Activated CD8-positive, alpha-beta T cell treated with anti-CD3 and anti-CD28 coated beads for 36 hours (primary cell): ENCODE measurements at regions not wholly inside any gene's neighbourhood (a gene's known extent, or its start where the extent isn't known, plus 50 kb on each side); places are given as distances from the start of the nearest gene placed in this dataset.

ENCODE experiments used
- ATAC-seq: fragments of 200-7000 bp; cut with Tn5 transposase; one replicate; pipeline ENCODE4 v1.10.0; 2021; ENCODE audit warnings: mild to moderate bottlenecking, moderate library complexity
- CTCF ChIA-PET: fragments of 350-600 bp; sonication (Branson Sonifier 250); formaldehyde crosslinking; loops from one replicate; lab custom pipeline; 2021; ENCODE audit warnings: antibody characterized with exemption; lab: Charles Lee
- POLR2A ChIA-PET: fragments of 350-600 bp; sonication (Branson Sonifier 250); formaldehyde crosslinking; loops from one replicate; lab custom pipeline; 2021; ENCODE audit warnings: antibody characterized with exemption; lab: Charles Lee
- DNase-seq: peaks from one replicate; pipeline ENCODE4 v3.0.0-alpha.2; 2020
- H3K27ac Mint-ChIP-seq: one replicate; pipeline ENCODE4 v1.8.0; 2021; ENCODE audit warnings: mild to moderate bottlenecking, mixed read lengths
- H3K27me3 Mint-ChIP-seq: one replicate; pipeline ENCODE4 v1.8.0; 2021; ENCODE audit warnings: mixed read lengths
- H3K36me3 Mint-ChIP-seq: one replicate; pipeline ENCODE4 v1.8.0; 2021; ENCODE audit warnings: low read depth, mixed read lengths
- H3K4me1 Mint-ChIP-seq: one replicate; pipeline ENCODE4 v1.8.0; 2021; ENCODE audit warnings: low read depth, mixed read lengths
- H3K4me3 Mint-ChIP-seq: one replicate; pipeline ENCODE4 v1.8.0; 2021; ENCODE audit warnings: mild to moderate bottlenecking, moderate library complexity, mixed read lengths
- H3K9me3 Mint-ChIP-seq: one replicate; pipeline ENCODE4 v1.8.0; 2021; ENCODE audit warnings: mixed read lengths
- CTCF ChIP-seq: fragments of 200-600 bp; IDR thresholded peaks from one replicate; pipeline ENCODE4 v1.8.0; 2022; ENCODE audit warnings: antibody characterized with exemption, mild to moderate bottlenecking
- intact Hi-C: fragments of 100-400 bp; cut with micrococcal nuclease; formaldehyde crosslinking; loops from one replicate; pipeline ENCODE4 v1.10.0; 2022

- no peak for DNase-seq
Observed at GRCh38 chr11:134667175-134667500, 255.1 kb upstream of the B3GAT1 start.

GRCh38 chr11:134666273-134667174, 254.5 kb upstream of the B3GAT1 start:
- CTCF ChIA-PET: no interaction called here
- Mint-ChIP-seq H3K4me1 (no peaks in the 10 kb centered on the region), H3K4me3 (no peak overlapping the region), H3K27me3 (peaks cover 11% of the 10 kb centered on the region), H3K27ac (no peak overlapping the region), H3K9me3 (no peaks in the 10 kb centered on the region), H3K36me3 (no peaks in the 10 kb centered on the region)
- no peak for TF ChIP-seq CTCF
- ATAC-seq (no peak), DNase-seq (no peak)
- POLR2A ChIA-PET: no interaction called here
- intact Hi-C loops: no loop called here

More at GRCh38 chr11:134667175-134667500, 255.1 kb upstream of the B3GAT1 start:
- Mint-ChIP-seq H3K9me3 (no peaks in the 10 kb centered on the region), H3K4me3 (no peak overlapping the region), H3K36me3 (no peaks in the 10 kb centered on the region), H3K27me3 (peaks cover 13% of the 10 kb centered on the region), H3K27ac (no peak overlapping the region), H3K4me1 (no peaks in the 10 kb centered on the region)
- TF ChIP-seq CTCF: no peak
- CTCF ChIA-PET: no interaction called here
- intact Hi-C loops: no loop called here
- ATAC-seq: no peak
- POLR2A ChIA-PET: no interaction called here

- H3K4me1 Mint-ChIP-seq: no peaks in the 10 kb centered on the region
- ATAC-seq: no peak
- H3K27ac Mint-ChIP-seq: no peak overlapping the region
- CTCF ChIA-PET: no interaction called here
- H3K9me3 Mint-ChIP-seq: no peaks in the 10 kb centered on the region
- no peak for DNase-seq
- H3K36me3 Mint-ChIP-seq: no peaks in the 10 kb centered on the region
- peaks cover 8% of the 10 kb centered on the region for H3K27me3 Mint-ChIP-seq
- TF ChIP-seq CTCF: no peak
- intact Hi-C loops: no loop called here
- POLR2A ChIA-PET: no interaction called here
- H3K4me3 Mint-ChIP-seq: no peak overlapping the region
Observed at GRCh38 chr11:134665571-134666270, 253.7 kb upstream of the B3GAT1 start.

- H3K9me3 Mint-ChIP-seq: no peaks in the 10 kb centered on the region
- ChIA-PET CTCF (no interaction called here), POLR2A (no interaction called here)
- no peak for TF ChIP-seq CTCF
- H3K4me1 Mint-ChIP-seq: no peaks in the 10 kb centered on the region
- peaks cover 7% of the 10 kb centered on the region for H3K27me3 Mint-ChIP-seq
- DNase-seq: no peak
- H3K4me3 Mint-ChIP-seq: no peak overlapping the region
- ATAC-seq: no peak
- intact Hi-C loops: no loop called here
- no peak overlapping the region for H3K27ac Mint-ChIP-seq
- H3K36me3 Mint-ChIP-seq: no peaks in the 10 kb centered on the region
Observed at GRCh38 chr11:134665188-134665535, 253.1 kb upstream of the B3GAT1 start.
